Ishikawa (cell line): ENCODE measurements at regions not wholly inside any gene's neighbourhood (a gene's known extent, or its start where the extent isn't known, plus 50 kb on each side); places are given as distances from the start of the nearest gene placed in this dataset.

ENCODE experiments used
- CEBPB ChIP-seq: IDR thresholded peaks from 2 replicates; pipeline ENCODE4 v1.6.1; 2012
- CREB1 ChIP-seq: IDR thresholded peaks from 2 replicates; pipeline ENCODE4 v1.6.1; 2012; ENCODE audit warnings: low read depth
- EGR1 ChIP-seq: IDR thresholded peaks from 2 replicates; pipeline ENCODE4 v1.6.1; 2012
- EP300 ChIP-seq: IDR thresholded peaks from 2 replicates; pipeline ENCODE4 v1.6.1; 2012; ENCODE audit warnings: borderline replicate concordance
- FOXM1 ChIP-seq: IDR thresholded peaks from 2 replicates; pipeline ENCODE4 v1.6.1; 2012; ENCODE audit warnings: low read depth, borderline replicate concordance
- NFIC ChIP-seq: IDR thresholded peaks from 2 replicates; pipeline ENCODE4 v1.6.1; 2012
- RAD21 ChIP-seq: IDR thresholded peaks from 2 replicates; pipeline ENCODE4 v1.6.1; 2012; ENCODE audit warnings: low read depth
- TAF1 ChIP-seq: IDR thresholded peaks from 2 replicates; pipeline ENCODE4 v1.6.1; 2012; ENCODE audit warnings: low read depth, mild to moderate bottlenecking
- TCF12 ChIP-seq: IDR thresholded peaks from 2 replicates; pipeline ENCODE4 v1.6.1; 2012; ENCODE audit warnings: low read depth
- TEAD4 ChIP-seq: IDR thresholded peaks from 2 replicates; pipeline ENCODE4 v1.6.1; 2012
- YY1 ChIP-seq: IDR thresholded peaks from 2 replicates; pipeline ENCODE4 v1.6.1; 2012; ENCODE audit warnings: low read depth
- ZBTB7A ChIP-seq: IDR thresholded peaks from 2 replicates; pipeline ENCODE4 v1.6.1; 2012; ENCODE audit warnings: low read depth
- TF ChIP-seq, protein P1 (sequence below): IDR thresholded peaks from 2 replicates; pipeline ENCODE4 v1.6.1; 2012; ENCODE audit warnings: low read depth, mild to moderate bottlenecking
- TF ChIP-seq, protein P2 (sequence below): IDR thresholded peaks from 2 replicates; pipeline ENCODE4 v1.6.1; 2012
- TF ChIP-seq, protein P3 (sequence below): IDR thresholded peaks from 2 replicates; pipeline ENCODE4 v1.6.1; 2012

DNA sequence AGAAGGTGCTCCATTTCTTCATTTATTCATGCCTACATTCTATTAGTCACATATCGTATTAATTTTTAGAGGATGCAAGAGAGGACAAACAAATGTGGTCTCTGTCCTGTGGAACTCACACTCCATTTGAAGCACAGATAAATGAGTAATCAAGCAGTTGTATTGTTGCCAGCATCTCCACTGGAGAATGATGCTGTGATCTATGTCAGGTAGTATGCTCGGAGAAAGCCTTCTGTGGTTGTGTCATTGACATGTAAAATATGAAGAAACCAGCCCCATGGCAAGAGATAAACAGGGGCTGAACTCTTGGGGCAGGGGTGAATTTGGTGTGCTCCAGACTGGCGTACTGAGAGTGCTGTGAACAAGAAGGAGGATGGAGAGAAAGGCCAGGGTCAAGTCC lies 101.2 kb downstream of the FASLG start:
- TF ChIP-seq RAD21 = no peak
- TF ChIP-seq ZBTB7A = no peak
- no peak for TF ChIP-seq EP300
- TF ChIP-seq, protein P1, sequence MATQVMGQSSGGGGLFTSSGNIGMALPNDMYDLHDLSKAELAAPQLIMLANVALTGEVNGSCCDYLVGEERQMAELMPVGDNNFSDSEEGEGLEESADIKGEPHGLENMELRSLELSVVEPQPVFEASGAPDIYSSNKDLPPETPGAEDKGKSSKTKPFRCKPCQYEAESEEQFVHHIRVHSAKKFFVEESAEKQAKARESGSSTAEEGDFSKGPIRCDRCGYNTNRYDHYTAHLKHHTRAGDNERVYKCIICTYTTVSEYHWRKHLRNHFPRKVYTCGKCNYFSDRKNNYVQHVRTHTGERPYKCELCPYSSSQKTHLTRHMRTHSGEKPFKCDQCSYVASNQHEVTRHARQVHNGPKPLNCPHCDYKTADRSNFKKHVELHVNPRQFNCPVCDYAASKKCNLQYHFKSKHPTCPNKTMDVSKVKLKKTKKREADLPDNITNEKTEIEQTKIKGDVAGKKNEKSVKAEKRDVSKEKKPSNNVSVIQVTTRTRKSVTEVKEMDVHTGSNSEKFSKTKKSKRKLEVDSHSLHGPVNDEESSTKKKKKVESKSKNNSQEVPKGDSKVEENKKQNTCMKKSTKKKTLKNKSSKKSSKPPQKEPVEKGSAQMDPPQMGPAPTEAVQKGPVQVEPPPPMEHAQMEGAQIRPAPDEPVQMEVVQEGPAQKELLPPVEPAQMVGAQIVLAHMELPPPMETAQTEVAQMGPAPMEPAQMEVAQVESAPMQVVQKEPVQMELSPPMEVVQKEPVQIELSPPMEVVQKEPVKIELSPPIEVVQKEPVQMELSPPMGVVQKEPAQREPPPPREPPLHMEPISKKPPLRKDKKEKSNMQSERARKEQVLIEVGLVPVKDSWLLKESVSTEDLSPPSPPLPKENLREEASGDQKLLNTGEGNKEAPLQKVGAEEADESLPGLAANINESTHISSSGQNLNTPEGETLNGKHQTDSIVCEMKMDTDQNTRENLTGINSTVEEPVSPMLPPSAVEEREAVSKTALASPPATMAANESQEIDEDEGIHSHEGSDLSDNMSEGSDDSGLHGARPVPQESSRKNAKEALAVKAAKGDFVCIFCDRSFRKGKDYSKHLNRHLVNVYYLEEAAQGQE = no peak

DNA sequence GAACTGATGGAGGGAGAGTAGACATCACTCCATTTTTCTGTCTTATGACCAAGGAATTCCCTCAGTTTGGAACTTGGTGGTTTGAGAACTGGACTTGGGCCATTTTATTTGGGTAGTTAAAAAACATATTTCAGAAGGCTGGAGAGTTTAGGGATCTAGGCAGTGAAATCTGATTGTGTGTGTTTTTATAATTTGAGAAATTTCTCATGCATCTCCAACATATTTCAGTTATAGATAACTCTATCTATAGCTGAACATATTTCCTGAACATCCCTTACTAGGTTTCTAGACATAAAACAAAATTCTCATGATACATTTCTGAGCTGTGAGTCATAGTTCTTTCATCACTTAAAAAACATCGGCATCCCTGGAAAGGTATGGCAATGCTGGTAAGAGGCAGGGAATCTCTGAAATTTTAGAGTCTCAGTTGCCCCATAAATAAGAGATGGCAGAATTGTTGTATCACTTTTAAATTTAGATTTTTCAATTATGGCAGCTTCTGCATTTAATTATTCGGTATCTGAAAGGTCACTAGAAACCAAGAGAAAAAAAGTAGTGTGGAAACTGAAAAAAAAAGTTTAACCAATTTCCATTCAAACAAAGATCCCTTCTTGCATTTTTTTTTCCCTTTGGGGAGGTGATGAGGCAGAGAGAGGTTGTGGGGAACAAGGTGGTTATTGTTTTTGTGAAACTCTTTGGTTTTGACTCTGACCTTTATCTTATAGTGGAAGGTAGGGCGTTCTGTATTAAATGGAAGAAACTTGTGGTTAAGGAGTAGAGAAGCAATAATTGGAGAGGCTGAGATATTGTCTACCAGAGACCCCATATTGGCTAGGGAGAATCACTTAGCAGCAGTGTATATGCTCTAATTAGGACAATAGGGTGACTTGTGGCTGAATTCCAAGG lies 102.9 kb downstream of the FASLG start:
- TF ChIP-seq, protein P1 = no peak
- no peak for TF ChIP-seq TCF12
- TF ChIP-seq EP300 = no peak
- TF ChIP-seq CEBPB = no peak
- TF ChIP-seq TAF1 = no peak
- no peak for TF ChIP-seq RAD21
- TF ChIP-seq NFIC = no peak
- no peak for TF ChIP-seq TEAD4
- TF ChIP-seq CREB1 = no peak
- TF ChIP-seq ZBTB7A = no peak
- TF ChIP-seq, protein P2, sequence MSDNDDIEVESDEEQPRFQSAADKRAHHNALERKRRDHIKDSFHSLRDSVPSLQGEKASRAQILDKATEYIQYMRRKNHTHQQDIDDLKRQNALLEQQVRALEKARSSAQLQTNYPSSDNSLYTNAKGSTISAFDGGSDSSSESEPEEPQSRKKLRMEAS = no peak
- TF ChIP-seq, protein P3, sequence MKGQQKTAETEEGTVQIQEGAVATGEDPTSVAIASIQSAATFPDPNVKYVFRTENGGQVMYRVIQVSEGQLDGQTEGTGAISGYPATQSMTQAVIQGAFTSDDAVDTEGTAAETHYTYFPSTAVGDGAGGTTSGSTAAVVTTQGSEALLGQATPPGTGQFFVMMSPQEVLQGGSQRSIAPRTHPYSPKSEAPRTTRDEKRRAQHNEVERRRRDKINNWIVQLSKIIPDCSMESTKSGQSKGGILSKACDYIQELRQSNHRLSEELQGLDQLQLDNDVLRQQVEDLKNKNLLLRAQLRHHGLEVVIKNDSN = no peak
- no peak for TF ChIP-seq EGR1
- no peak for TF ChIP-seq YY1
- no peak for TF ChIP-seq FOXM1

DNA sequence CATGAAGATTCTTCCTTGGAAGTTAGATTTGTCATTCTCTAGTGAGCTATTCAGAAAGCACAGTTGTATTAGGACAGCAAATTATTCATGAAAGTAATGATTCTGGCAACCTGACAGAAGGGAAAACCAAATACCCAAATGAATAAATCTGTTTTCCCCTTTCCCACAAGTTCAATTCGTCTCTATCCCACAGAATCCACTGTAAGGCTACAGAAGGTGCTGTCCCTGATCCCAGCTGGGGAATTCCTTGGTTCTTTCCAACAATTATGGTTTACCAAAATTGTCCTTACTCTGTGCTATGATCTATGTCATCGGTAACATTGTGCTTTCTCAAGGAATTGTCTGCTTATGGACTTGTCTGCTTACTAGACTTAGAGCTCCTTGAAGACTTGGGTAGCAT lies 104.2 kb downstream of the FASLG start:
- TF ChIP-seq TCF12 (no peak), EGR1 (no peak), CEBPB (no peak), YY1 (no peak), CREB1 (no peak), FOXM1 (no peak), TEAD4 (no peak), EP300 (no peak), RAD21 (no peak), ZBTB7A (no peak), NFIC (no peak), TAF1 (no peak)
- TF ChIP-seq, protein P1 = no peak
- TF ChIP-seq, protein P3 = no peak
- TF ChIP-seq, protein P2 = no peak

DNA sequence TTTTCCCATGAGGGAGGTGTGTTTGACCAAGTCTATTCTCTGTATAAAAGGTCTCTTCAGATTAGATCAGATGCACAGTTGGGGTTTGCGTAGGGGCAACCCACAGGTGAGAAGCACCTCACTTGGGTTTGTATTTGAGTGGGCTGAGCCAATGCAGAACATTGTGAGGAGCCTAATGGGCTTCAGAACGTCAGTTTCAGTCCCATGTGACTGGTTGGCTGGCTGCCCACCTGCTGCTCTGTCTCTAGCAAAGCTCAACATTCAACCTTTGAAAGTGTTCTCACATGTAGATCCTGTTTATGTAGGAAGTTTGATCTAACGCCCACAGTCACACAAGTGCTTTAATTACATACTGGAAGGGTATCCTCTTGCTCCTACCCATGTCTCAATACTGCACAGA lies 105.5 kb downstream of the FASLG start:
- no peak for TF ChIP-seq FOXM1
- TF ChIP-seq, protein P3 = no peak
- TF ChIP-seq EGR1 = no peak
- no peak for TF ChIP-seq TCF12
- TF ChIP-seq YY1 = no peak
- TF ChIP-seq EP300 = no peak
- TF ChIP-seq, protein P1 = no peak
- TF ChIP-seq RAD21 = no peak
- no peak for TF ChIP-seq TEAD4
- no peak for TF ChIP-seq CEBPB
- TF ChIP-seq NFIC = no peak
- TF ChIP-seq, protein P2 = no peak
- TF ChIP-seq TAF1 = no peak
- TF ChIP-seq ZBTB7A = no peak
